ENCODE measurements at regions not wholly inside any gene's neighbourhood (a gene's known extent, or its start where the extent isn't known, plus 50 kb on each side); places are given as distances from the start of the nearest gene placed in this dataset.
"Not testable (repeated sequence)": the region's sequence is repeated elsewhere in the genome, so short reads cannot be mapped to it uniquely, and the experiment has no call there.

GRCh38 chr13:22858980-22859379 is 321.8 kb upstream of the SGCG start:
- FAIRE-seq; H4K8ac ChIP-seq (ENCODE audit: extremely low read depth, insufficient read depth, low read length); H2AK5ac ChIP-seq (ENCODE audit: low read depth, low read length); H4K5ac ChIP-seq (ENCODE audit: insufficient read length, low read depth, low read length); H4K91ac ChIP-seq (replicated peaks; ENCODE audit: insufficient read length, low read length); H3K27ac ChIP-seq (ENCODE audit: low read depth, low read length); H3K56ac ChIP-seq (replicated peaks; ENCODE audit: insufficient read length, low read depth, low read length); H3K79me2 ChIP-seq (ENCODE audit: control insufficient read depth in 1 of 2, insufficient read depth in 2 of 2, low read length in 2 of 2); H3K27me3 ChIP-seq (replicated peaks in 1 of 4; ENCODE audit: control insufficient read depth in 3 of 4, extremely low read depth in 1 of 4, insufficient read depth in 3 of 4, low read length in 3 of 4); H4K20me1 ChIP-seq (replicated peaks in 1 of 2; ENCODE audit: control insufficient read depth in 1 of 2, insufficient read depth in 2 of 2, low read length in 2 of 2); H3K23me2 ChIP-seq (ENCODE audit: low read depth, low read length); H3K36me3 ChIP-seq (ENCODE audit: control insufficient read depth in 2 of 4, insufficient read depth in 4 of 4, low read length in 3 of 4); H3K14ac ChIP-seq (ENCODE audit: insufficient read length); H3K18ac ChIP-seq (ENCODE audit: extremely low read depth, low read length); H2BK20ac ChIP-seq (ENCODE audit: low read length); H2BK15ac ChIP-seq (ENCODE audit: low read length); H3K79me1 ChIP-seq (ENCODE audit: low read depth, low read length); H2BK12ac ChIP-seq (ENCODE audit: low read depth, low read length); H2BK120ac ChIP-seq (replicated peaks; ENCODE audit: low read depth, low read length); H3K4me1 ChIP-seq (replicated peaks in 1 of 4; ENCODE audit: control insufficient read depth in 3 of 4, insufficient read depth in 4 of 4, low read length in 3 of 4); H3K4me2 ChIP-seq (ENCODE audit: insufficient read depth in 1 of 2, low read depth in 2 of 2, low read length in 2 of 2); H3K9ac ChIP-seq (replicated peaks in 1 of 4; ENCODE audit: extremely low read depth in 1 of 4, low read depth in 3 of 4, low read length in 3 of 4); H3K23ac ChIP-seq (ENCODE audit: insufficient read length); H3K4me3 ChIP-seq (ENCODE audit: extremely low read depth in 1 of 4, insufficient read depth in 2 of 4, low read depth in 3 of 4, low read length in 4 of 4); H2BK5ac ChIP-seq (ENCODE audit: low read depth, low read length); H2AFZ ChIP-seq (ENCODE audit: low read length); CTCF ChIA-PET (ENCODE audit: partially characterized antibody); H3K4ac ChIP-seq (replicated peaks; ENCODE audit: insufficient read length, low read depth, low read length); DNase-seq (ENCODE audit: low read depth in 1 of 2, low spot score in 2 of 2): not testable (repeated sequence)
- H3K9me3 ChIP-seq (ENCODE audit: insufficient read depth in 2 of 2, low read depth in 1 of 2, low read length in 1 of 2), result peaks cover 0 to 12% of the 10 kb centered on the region in 2 experiments; a peak in 1 of 4 replicates
- WGBS, 2 experiments (ENCODE audit: extremely low coverage in 1 of 2, insufficient coverage in 1 of 2, insufficient read length in 1 of 2, insufficient replicate concordance in 2 of 2, low coverage in 1 of 2, low lambda C conversion rate in 2 of 2, missing lambda C conversion rate in 1 of 2), result 93% methylated on average over 3 of the region's 32 CpGs; no CpG with 5 or more reads in 1 of the 2 experiments
- POLR2A ChIA-PET (ENCODE audit: partially characterized antibody), result interaction anchor here (1.3 kb wide), 1 partner anchor 12 kb away, joined by 3 read pairs; no protein-coding TSS in a partner anchor

- not testable (repeated sequence) for H2AK5ac ChIP-seq (ENCODE audit: low read depth, low read length); H3K4me3 ChIP-seq (ENCODE audit: extremely low read depth in 1 of 4, insufficient read depth in 2 of 4, low read depth in 3 of 4, low read length in 4 of 4)
- POLR2A ChIA-PET (ENCODE audit: partially characterized antibody), result interaction anchor here (1.3 kb wide), 1 partner anchor 11 kb away, joined by 3 read pairs; no protein-coding TSS in a partner anchor
These were observed 321.4 kb upstream of the SGCG start for GRCh38 chr13:22859411-22859810.

More at GRCh38 chr13:22859411-22859810, 321.4 kb upstream of the SGCG start:
- peaks cover 0 to 12% of the 10 kb centered on the region in 2 experiments; a peak in 1 of 4 replicates for H3K9me3 ChIP-seq (ENCODE audit: insufficient read depth in 2 of 2, low read depth in 1 of 2, low read length in 1 of 2)
- H3K14ac ChIP-seq (ENCODE audit: insufficient read length); H2BK15ac ChIP-seq (ENCODE audit: low read length); H3K9ac ChIP-seq (replicated peaks in 1 of 4; ENCODE audit: extremely low read depth in 1 of 4, low read depth in 3 of 4, low read length in 3 of 4); FAIRE-seq; H3K4me1 ChIP-seq (replicated peaks in 1 of 4; ENCODE audit: control insufficient read depth in 3 of 4, insufficient read depth in 4 of 4, low read length in 3 of 4); H3K4me2 ChIP-seq (ENCODE audit: insufficient read depth in 1 of 2, low read depth in 2 of 2, low read length in 2 of 2); DNase-seq (ENCODE audit: low read depth in 1 of 2, low spot score in 2 of 2); H3K79me2 ChIP-seq (ENCODE audit: control insufficient read depth in 1 of 2, insufficient read depth in 2 of 2, low read length in 2 of 2); H2BK20ac ChIP-seq (ENCODE audit: low read length); H4K5ac ChIP-seq (ENCODE audit: insufficient read length, low read depth, low read length); H2AFZ ChIP-seq (ENCODE audit: low read length); H2BK5ac ChIP-seq (ENCODE audit: low read depth, low read length); H4K8ac ChIP-seq (ENCODE audit: extremely low read depth, insufficient read depth, low read length); H3K79me1 ChIP-seq (ENCODE audit: low read depth, low read length); H3K23ac ChIP-seq (ENCODE audit: insufficient read length); H4K91ac ChIP-seq (replicated peaks; ENCODE audit: insufficient read length, low read length); H2BK120ac ChIP-seq (replicated peaks; ENCODE audit: low read depth, low read length); H4K20me1 ChIP-seq (replicated peaks in 1 of 2; ENCODE audit: control insufficient read depth in 1 of 2, insufficient read depth in 2 of 2, low read length in 2 of 2); H3K27me3 ChIP-seq (replicated peaks in 1 of 4; ENCODE audit: control insufficient read depth in 3 of 4, extremely low read depth in 1 of 4, insufficient read depth in 3 of 4, low read length in 3 of 4); CTCF ChIA-PET (ENCODE audit: partially characterized antibody); H3K18ac ChIP-seq (ENCODE audit: extremely low read depth, low read length); H2BK12ac ChIP-seq (ENCODE audit: low read depth, low read length); H3K27ac ChIP-seq (ENCODE audit: low read depth, low read length); H3K4ac ChIP-seq (replicated peaks; ENCODE audit: insufficient read length, low read depth, low read length); H3K56ac ChIP-seq (replicated peaks; ENCODE audit: insufficient read length, low read depth, low read length); H3K36me3 ChIP-seq (ENCODE audit: control insufficient read depth in 2 of 4, insufficient read depth in 4 of 4, low read length in 3 of 4); H3K23me2 ChIP-seq (ENCODE audit: low read depth, low read length): not testable (repeated sequence)
- 97% methylated on average over 18 of the region's 21 CpGs; no CpG with 5 or more reads in 1 of the 2 experiments for WGBS, 2 experiments (ENCODE audit: extremely low coverage in 1 of 2, insufficient coverage in 1 of 2, insufficient read length in 1 of 2, insufficient replicate concordance in 2 of 2, low coverage in 1 of 2, low lambda C conversion rate in 2 of 2, missing lambda C conversion rate in 1 of 2)
